ENCODE measurements at regions not wholly inside any gene's neighbourhood (a gene's known extent, or its start where the extent isn't known, plus 50 kb on each side); places are given as distances from the start of the nearest gene placed in this dataset.

GRCh38 chr3:107063351-107063750 is 313.9 kb upstream of the CCDC54 start:
- DNase-seq = no peak

DNA sequence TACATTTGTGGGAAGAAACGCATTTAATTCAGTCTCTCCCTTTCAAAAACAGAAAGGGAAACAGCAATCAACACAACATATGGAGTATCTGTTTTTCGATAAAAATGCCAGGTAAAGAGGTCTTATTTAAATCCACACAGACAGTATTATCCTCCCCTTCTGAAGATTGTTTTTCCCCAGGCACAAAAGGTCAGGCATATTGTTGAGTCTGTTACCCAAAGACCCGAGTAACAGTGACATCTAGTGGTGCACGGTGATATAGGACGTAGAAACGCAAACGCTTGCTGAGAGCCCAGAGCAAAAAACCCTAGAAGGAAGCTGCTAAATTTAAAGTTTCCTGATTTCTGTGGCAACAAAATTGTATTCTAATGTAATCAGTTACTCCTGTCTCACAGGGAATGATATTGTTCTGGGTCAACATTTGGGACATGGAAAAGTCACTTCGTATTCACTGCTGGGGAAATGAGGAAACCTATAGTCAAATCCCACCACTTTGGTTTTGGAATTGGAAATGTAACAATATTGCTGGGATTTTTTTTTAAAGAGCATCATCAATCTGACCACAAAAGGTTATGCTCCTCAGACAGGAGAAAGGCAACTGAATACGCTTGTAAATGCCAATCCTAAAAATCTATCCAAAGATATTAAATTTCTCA is 312.7 kb upstream of the CCDC54 start:
- no peak for DNase-seq

- DNase-seq = no peak
Measured at GRCh38 chr3:107065094-107065861, 312.0 kb upstream of the CCDC54 start.

DNA sequence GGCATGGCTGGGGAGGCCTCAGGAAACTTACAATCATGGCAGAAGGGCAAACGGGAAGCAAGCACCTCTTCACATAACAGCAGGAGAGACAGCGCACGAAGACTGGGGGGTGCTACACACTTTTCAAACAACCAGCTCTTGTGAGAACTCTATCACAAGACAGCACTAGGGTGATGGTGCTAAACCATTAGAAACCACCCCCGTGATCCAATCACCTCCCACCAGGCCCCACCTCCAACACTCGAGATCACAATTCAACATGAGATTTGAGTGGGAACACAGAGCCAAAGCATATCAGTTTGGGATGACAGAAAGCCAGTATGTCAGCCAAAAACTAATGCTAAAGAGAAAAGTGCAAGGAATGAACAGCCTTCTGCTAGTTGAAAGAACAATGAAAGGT is 309.8 kb upstream of the CCDC54 start:
- no peak for DNase-seq

DNA sequence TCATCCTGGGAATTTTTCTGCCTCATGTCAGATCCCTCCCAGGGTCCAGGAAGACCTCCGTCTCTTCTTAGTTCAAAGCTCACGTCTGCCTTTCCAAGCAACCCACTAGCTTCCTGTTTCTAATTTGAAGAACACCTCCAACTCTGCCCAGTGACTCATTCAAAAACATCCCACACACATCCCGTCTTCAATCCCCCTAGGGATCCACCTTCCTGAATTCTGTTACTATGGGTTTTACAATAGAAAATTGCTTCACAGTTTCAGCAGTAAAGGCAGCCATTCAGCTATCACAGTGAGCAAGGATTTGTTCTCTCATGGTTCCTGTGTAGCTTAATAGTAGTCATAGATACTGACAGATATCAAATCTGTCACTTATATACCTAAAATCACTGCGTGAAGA is 308.3 kb upstream of the CCDC54 start:
- DNase-seq = no peak

- DNase-seq = no peak
Measured at GRCh38 chr3:107076946-107077345, 300.3 kb upstream of the CCDC54 start.

DNA sequence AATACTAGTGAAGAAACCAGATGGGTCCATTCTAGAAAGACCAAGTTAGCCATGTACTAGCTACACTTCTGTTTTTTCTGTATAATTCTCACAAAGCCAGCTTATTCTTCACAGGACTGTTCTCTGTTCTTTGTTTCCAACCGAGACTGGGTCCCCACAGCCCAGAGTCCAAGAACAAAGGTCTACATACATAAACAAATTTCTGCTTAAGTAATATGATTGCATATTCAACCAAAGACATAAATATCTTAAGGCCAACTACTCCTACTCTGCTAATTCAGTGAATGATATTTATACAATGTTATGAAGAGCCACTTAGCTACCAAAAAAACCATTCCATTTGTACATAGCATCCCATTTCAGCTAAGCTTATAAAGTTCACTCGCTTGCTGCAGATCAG is 299.8 kb upstream of the CCDC54 start:
- no peak for DNase-seq

DNA sequence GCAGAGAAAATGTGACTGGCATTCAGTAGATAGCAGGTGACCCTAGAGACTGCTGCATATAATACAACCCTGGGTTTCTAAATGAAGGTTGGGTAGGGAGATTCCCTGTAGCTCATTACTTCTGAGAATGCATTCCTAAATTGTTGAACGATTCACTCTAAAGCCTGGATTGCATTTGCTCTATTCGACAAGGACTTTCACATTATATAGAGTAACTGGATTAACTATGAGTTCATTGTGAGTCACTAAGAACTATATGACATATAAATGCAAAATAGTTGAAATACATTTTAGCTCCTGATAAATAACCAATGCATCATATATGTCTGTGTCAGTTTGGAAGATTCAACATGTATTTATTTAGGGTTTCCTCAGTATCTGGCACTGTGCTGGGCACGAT is 294.7 kb upstream of the CCDC54 start:
- DNase-seq = no peak

DNA sequence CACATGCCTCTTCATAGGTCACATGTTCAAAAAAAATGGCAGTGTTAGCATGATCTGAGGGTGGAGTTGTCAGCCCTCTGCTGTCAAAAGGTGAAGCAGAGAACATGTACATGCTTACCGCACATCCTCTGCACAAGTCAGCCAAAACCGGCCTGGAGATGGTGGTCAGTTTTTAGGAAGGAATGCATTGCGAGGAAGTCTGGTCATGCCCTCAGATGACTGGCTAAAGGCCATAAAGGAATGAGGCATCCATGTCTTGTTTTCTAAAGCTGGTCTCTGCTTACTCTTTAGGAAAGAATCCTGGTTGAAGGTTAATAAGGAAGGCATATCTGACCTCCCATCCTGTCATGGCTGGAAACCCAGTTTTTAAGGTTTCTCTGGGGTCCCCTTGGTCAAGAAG is 292.0 kb upstream of the CCDC54 start:
- no peak for DNase-seq

- DNase-seq = no peak
Measured at GRCh38 chr3:107092121-107092520, 285.1 kb upstream of the CCDC54 start.

DNA sequence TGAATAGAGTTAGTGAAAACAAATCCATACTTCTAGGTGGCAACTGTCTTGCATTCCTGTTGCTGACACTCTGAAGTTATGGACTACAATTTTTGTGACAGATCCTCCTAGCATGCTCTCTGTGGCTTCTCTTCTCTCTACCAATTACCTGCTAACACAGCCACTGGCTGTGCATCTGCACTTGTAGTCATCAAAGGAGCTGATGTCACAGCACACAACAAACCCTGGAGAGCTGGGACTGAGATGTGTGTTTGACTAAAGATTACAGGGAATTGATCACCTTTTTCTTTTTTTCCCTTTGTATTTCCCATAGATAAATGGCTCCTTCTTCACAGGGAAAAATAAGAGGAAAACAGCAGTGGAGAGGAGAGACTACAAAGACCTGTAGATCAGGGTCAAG is 278.4 kb upstream of the CCDC54 start:
- DNase-seq = no peak

DNA sequence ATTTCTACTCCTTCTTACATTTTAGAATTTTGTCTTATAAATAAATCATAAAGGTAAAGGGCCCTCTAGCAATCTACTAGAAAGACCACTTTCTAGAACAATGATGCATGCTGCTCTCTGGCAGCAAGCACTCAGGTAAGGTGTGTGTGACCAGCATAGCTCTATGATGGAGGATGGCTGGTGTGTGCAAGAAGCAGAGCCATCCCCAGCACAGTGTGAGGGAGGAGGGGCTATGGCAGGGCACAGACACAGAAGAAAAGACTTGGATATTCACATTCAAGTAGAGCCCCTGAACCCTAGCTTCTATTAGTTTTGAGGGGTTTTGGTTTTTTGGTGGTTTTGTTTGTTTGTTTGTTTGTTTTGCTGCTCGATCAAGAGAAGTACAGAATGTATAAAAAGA is 277.1 kb upstream of the CCDC54 start:
- DNase-seq = no peak

- DNase-seq = no peak
Measured at GRCh38 chr3:107100573-107100972, 276.7 kb upstream of the CCDC54 start.

GRCh38 chr3:107103786-107104185 is 273.5 kb upstream of the CCDC54 start:
- no peak for DNase-seq

GRCh38 chr3:107106316-107106715 is 270.9 kb upstream of the CCDC54 start:
- DNase-seq = no peak

DNA sequence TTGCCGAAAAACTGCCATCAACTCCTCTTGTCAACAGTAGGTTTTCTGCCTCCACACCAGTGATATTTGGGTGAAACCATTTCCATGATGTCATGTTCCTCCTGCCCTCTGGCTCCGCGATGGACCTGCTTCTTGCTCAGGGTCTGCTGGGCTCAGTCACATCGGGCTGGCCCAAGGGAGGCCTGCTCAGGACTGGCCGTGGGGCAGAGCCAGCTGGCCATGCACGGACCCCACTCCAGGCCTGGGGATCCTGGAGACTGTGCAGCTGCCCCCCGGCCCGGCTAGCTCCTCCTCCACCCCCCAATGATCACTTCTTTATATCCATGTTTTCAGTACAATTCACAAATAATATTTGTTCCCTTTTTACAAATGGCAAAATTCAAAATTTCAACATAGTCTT is 270.3 kb upstream of the CCDC54 start:
- DNase-seq = no peak

GRCh38 chr3:107110596-107111305 is 266.5 kb upstream of the CCDC54 start:
- DNase-seq = no peak

GRCh38 chr3:107111872-107112271 is 265.4 kb upstream of the CCDC54 start:
- no peak for DNase-seq

GRCh38 chr3:107112356-107112755 is 264.9 kb upstream of the CCDC54 start:
- no peak for DNase-seq

GRCh38 chr3:107116251-107116650 is 261.0 kb upstream of the CCDC54 start:
- no peak for DNase-seq

DNA sequence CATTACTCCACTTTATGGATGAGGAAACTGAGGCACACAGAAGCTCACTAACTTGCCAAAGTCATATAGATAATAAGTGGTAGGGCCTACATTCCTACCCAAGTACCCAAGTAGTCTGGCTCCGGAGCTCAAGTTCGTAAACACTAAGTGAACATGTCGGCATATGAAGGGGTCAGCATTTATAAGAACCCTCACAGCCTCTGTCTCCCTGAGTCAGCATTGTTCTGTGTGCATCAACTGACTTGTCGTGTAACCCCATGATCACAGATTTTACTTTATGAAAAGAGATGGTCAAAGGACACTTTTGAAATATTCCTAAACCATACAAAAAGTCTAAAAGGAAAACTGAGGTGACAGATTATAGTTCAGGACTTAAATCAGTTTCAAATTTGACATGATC is 260.1 kb upstream of the CCDC54 start:
- DNase-seq = no peak

GRCh38 chr3:107117922-107118536 is 259.2 kb upstream of the CCDC54 start:
- no peak for DNase-seq

GRCh38 chr3:107124885-107125284 is 252.4 kb upstream of the CCDC54 start:
- no peak for DNase-seq

DNA sequence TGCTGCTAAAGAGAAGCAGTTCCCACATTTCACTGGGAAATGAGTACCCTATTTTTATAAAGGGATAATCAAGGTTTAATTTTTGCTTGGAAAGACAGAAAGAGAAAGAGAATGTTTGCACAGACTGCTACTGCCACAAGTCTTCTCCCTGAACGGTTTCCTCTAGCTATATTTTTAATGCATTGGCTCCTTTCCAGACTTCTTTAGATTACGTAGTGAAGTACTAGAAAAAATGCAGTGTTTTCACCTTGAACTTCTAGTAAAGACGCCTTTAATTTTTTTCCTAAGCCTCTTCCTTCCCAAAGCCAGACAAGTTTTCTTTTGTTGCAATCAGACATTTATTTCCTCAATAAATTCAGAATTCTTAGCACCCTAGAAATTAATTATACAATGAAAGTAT is 248.3 kb upstream of the CCDC54 start:
- DNase-seq = no peak

All from GF-D8 (cell line).